ENCODE measurements at regions not wholly inside any gene's neighbourhood (a gene's known extent, or its start where the extent isn't known, plus 50 kb on each side); places are given as distances from the start of the nearest gene placed in this dataset.

DNA sequence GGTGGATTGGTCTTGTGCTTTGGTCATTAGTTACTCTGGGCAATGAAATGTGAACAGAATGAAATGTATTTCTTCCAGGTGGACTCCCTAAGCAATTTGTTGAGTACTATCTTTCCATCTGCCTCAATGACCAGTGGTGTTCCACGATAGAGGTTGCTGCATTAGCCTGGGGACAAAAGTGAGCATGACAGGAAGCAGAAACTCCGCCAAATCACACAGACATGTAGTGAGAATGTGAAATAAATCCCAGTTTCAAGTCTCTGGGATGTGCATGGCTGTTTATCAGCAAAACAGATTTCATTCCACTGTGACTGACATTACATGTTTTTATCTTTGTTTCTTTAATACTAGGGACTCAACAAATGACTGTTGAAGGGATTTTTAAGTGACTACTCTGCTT, 63.3 kb upstream of the DCBLD2 start:
- intact Hi-C loops (cut with micrococcal nuclease; ENCODE audit: unreplicated experiment), result no loop called here
- ATAC-seq (no peak), DNase-seq (ENCODE audit: low spot score) (no peak), FAIRE-seq (no peak)
- no peaks in the 10 kb centered on the region for H3K27me3 ChIP-seq (ENCODE audit: control insufficient read depth in 1 of 2, insufficient read depth in 2 of 2, low read length in 2 of 2)
- ChIA-PET CTCF (ENCODE audit: low intra/inter-chr PET ratio, low total read pairs) (no interaction called here), POLR2A (no interaction called here)
- TF ChIP-seq IKZF4 (CRISPR knock-in tag; IDR thresholded peaks at IDR 0.05; ENCODE audit: borderline replicate concordance, low read depth, not compliant biosample characterization), result no peak
- no peak for TF ChIP-seq ELF4 (CRISPR knock-in tag; IDR thresholded peaks at IDR 0.05; ENCODE audit: borderline replicate concordance)
- TF ChIP-seq RXRB (CRISPR knock-in tag; IDR thresholded peaks at IDR 0.05; ENCODE audit: borderline replicate concordance), result no peak
- TF ChIP-seq, protein P1, sequence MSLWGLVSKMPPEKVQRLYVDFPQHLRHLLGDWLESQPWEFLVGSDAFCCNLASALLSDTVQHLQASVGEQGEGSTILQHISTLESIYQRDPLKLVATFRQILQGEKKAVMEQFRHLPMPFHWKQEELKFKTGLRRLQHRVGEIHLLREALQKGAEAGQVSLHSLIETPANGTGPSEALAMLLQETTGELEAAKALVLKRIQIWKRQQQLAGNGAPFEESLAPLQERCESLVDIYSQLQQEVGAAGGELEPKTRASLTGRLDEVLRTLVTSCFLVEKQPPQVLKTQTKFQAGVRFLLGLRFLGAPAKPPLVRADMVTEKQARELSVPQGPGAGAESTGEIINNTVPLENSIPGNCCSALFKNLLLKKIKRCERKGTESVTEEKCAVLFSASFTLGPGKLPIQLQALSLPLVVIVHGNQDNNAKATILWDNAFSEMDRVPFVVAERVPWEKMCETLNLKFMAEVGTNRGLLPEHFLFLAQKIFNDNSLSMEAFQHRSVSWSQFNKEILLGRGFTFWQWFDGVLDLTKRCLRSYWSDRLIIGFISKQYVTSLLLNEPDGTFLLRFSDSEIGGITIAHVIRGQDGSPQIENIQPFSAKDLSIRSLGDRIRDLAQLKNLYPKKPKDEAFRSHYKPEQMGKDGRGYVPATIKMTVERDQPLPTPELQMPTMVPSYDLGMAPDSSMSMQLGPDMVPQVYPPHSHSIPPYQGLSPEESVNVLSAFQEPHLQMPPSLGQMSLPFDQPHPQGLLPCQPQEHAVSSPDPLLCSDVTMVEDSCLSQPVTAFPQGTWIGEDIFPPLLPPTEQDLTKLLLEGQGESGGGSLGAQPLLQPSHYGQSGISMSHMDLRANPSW (CRISPR knock-in tag; IDR thresholded peaks at IDR 0.05; ENCODE audit: borderline replicate concordance), result no peak
- TF ChIP-seq, protein P2, sequence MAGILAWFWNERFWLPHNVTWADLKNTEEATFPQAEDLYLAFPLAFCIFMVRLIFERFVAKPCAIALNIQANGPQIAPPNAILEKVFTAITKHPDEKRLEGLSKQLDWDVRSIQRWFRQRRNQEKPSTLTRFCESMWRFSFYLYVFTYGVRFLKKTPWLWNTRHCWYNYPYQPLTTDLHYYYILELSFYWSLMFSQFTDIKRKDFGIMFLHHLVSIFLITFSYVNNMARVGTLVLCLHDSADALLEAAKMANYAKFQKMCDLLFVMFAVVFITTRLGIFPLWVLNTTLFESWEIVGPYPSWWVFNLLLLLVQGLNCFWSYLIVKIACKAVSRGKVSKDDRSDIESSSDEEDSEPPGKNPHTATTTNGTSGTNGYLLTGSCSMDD (CRISPR knock-in tag; IDR thresholded peaks at IDR 0.05), result no peak
- no peak overlapping the region for H2AFZ ChIP-seq (ENCODE audit: low read length)
- H3K9me3 ChIP-seq (ENCODE audit: low read length), result no peaks in the 10 kb centered on the region
- H3K36me3 ChIP-seq (replicated peaks in 1 of 2; ENCODE audit: control insufficient read depth in 1 of 2, insufficient read depth in 2 of 2, low read length in 2 of 2), result no peaks in the 10 kb centered on the region
- H3K9ac ChIP-seq (ENCODE audit: insufficient read depth, low read depth, low read length), result no peak overlapping the region
- no peaks in the 10 kb centered on the region for H3K79me2 ChIP-seq (ENCODE audit: insufficient read depth, low read length)
- no peak overlapping the region for H3K4me3 ChIP-seq (replicated peaks in 1 of 3; ENCODE audit: insufficient read depth in 1 of 3, low read depth in 2 of 3, low read length in 3 of 3)
- H4K20me1 ChIP-seq (ENCODE audit: insufficient read depth, low read length), result no peaks in the 10 kb centered on the region
- in situ Hi-C loops (cut with HindIII; ENCODE audit: extremely low pct_ligation_motif_present, low pct_unique_long_range_greater_than_20kb), result no loop called here
- H3K4me1 ChIP-seq (ENCODE audit: insufficient read depth, low read length), result peaks cover 9% of the 10 kb centered on the region; the same call in 1 of the 2 replicates
- H3K4me2 ChIP-seq (ENCODE audit: low read depth, low read length), result no peak overlapping the region
- WGBS (ENCODE audit: low lambda C conversion rate), result 74% methylated on average over 2 of the region's 2 CpGs
- no TSS peak for BruUV-seq (replicated peaks)
- no peak overlapping the region for H3K27ac ChIP-seq (ENCODE audit: extremely low read length, insufficient read depth, low read length)

Data from HepG2 (cell line).